ENCODE measurements at regions not wholly inside any gene's neighbourhood (a gene's known extent, or its start where the extent isn't known, plus 50 kb on each side); places are given as distances from the start of the nearest gene placed in this dataset.
A peak's percentile ranks its signal among the peaks of the same experiment; 100 is the strongest.

GRCh38 chr18:73952296-73952946, 195.2 kb downstream of the FBXO15 start:
- ChIA-PET CTCF (no interaction called here), POLR2A (no interaction called here)
- H3K27me3 Mint-ChIP-seq = peaks cover 0 to 9% of the 10 kb centered on the region in 2 donors
- H3K27ac Mint-ChIP-seq = peak overlapping the region in 1 of 8 donors; percentile 2
- no peaks in the 10 kb centered on the region for H3K9me3 Mint-ChIP-seq
- H3K36me3 Mint-ChIP-seq = no peaks in the 10 kb centered on the region
- Histone ChIP-seq H3K4me3 (ENCODE audit: low read length) (no peak overlapping the region), H3K27me3 (ENCODE audit: insufficient read depth, low read length, poor library complexity, severe bottlenecking) (no peaks in the 10 kb centered on the region), H3K27ac (ENCODE audit: low read depth, low read length) (no peak overlapping the region), H3K9me3 (ENCODE audit: low read length) (no peaks in the 10 kb centered on the region), H3K4me1 (ENCODE audit: insufficient read depth, low read length) (no peaks in the 10 kb centered on the region), H3K36me3 (ENCODE audit: insufficient read depth, low read length) (no peaks in the 10 kb centered on the region)
- no peak for DNase-seq
- no peak overlapping the region for H3K4me3 Mint-ChIP-seq
- peaks cover 0 to 1% (median 0%) of the 10 kb centered on the region in 3 donors for H3K4me1 Mint-ChIP-seq

- CTCF ChIA-PET = no interaction called here
- Histone ChIP-seq H3K9me3 (ENCODE audit: low read length) (no peaks in the 10 kb centered on the region), H3K27me3 (ENCODE audit: insufficient read depth, low read length, poor library complexity, severe bottlenecking) (no peaks in the 10 kb centered on the region), H3K4me1 (ENCODE audit: insufficient read depth, low read length) (no peaks in the 10 kb centered on the region), H3K4me3 (ENCODE audit: low read length) (no peak overlapping the region), H3K36me3 (ENCODE audit: insufficient read depth, low read length) (no peaks in the 10 kb centered on the region), H3K27ac (ENCODE audit: low read depth, low read length) (no peak overlapping the region)
- Mint-ChIP-seq H3K27me3 (peaks cover 0 to 9% of the 10 kb centered on the region in 2 donors), H3K27ac (no peak overlapping the region), H3K9me3 (no peaks in the 10 kb centered on the region), H3K4me3 (no peak overlapping the region), H3K4me1 (peaks cover 0 to 1% (median 0%) of the 10 kb centered on the region in 3 donors), H3K36me3 (no peaks in the 10 kb centered on the region)
- POLR2A ChIA-PET = no interaction called here
- DNase-seq = no peak
Observed at GRCh38 chr18:73950116-73950700, 197.4 kb downstream of the FBXO15 start.

- no peak overlapping the region for H3K27ac ChIP-seq (ENCODE audit: low read depth, low read length)
- no peak for DNase-seq
- no peak overlapping the region for H3K4me3 Mint-ChIP-seq
- ChIA-PET CTCF (interaction anchor here (1.4 to 1.6 kb wide), 2 partner anchors 11 to 13 kb away, joined by 3 to 4 read pairs; no protein-coding TSS in a partner anchor), POLR2A (no interaction called here)
- no peaks in the 10 kb centered on the region for H3K9me3 Mint-ChIP-seq
- H3K4me1 ChIP-seq (ENCODE audit: insufficient read depth, low read length) = no peaks in the 10 kb centered on the region
- H3K9me3 ChIP-seq (ENCODE audit: low read length) = no peaks in the 10 kb centered on the region
- H3K36me3 ChIP-seq (ENCODE audit: insufficient read depth, low read length) = no peaks in the 10 kb centered on the region
- no peaks in the 10 kb centered on the region for H3K27me3 ChIP-seq (ENCODE audit: insufficient read depth, low read length, poor library complexity, severe bottlenecking)
- no peak overlapping the region for H3K27ac Mint-ChIP-seq
- H3K4me1 Mint-ChIP-seq = no peaks in the 10 kb centered on the region
- H3K4me3 ChIP-seq (ENCODE audit: low read length) = no peak overlapping the region
- no peaks in the 10 kb centered on the region for H3K36me3 Mint-ChIP-seq
- peaks cover 0 to 9% of the 10 kb centered on the region in 2 donors for H3K27me3 Mint-ChIP-seq
Observed at GRCh38 chr18:73948497-73948896, 199.1 kb downstream of the FBXO15 start.

- Mint-ChIP-seq H3K27ac (no peak overlapping the region), H3K27me3 (peaks cover 0 to 9% of the 10 kb centered on the region in 2 donors), H3K36me3 (no peaks in the 10 kb centered on the region), H3K4me1 (no peaks in the 10 kb centered on the region), H3K4me3 (no peak overlapping the region), H3K9me3 (no peaks in the 10 kb centered on the region)
- no peak overlapping the region for H3K27ac ChIP-seq (ENCODE audit: low read depth, low read length)
- H3K4me1 ChIP-seq (ENCODE audit: insufficient read depth, low read length) = no peaks in the 10 kb centered on the region
- no peaks in the 10 kb centered on the region for H3K36me3 ChIP-seq (ENCODE audit: insufficient read depth, low read length)
- H3K27me3 ChIP-seq (ENCODE audit: insufficient read depth, low read length, poor library complexity, severe bottlenecking) = no peaks in the 10 kb centered on the region
- POLR2A ChIA-PET = no interaction called here
- CTCF ChIA-PET = interaction anchor here (1.4 to 1.6 kb wide), 2 partner anchors 11 to 14 kb away, joined by 3 to 4 read pairs; no protein-coding TSS in a partner anchor
- no peaks in the 10 kb centered on the region for H3K9me3 ChIP-seq (ENCODE audit: low read length)
- DNase-seq = no peak
- H3K4me3 ChIP-seq (ENCODE audit: low read length) = no peak overlapping the region
Observed at GRCh38 chr18:73948084-73948483, 199.6 kb downstream of the FBXO15 start.

- H3K9me3 ChIP-seq (ENCODE audit: low read length) = no peaks in the 10 kb centered on the region
- no peaks in the 10 kb centered on the region for H3K4me1 Mint-ChIP-seq
- no peaks in the 10 kb centered on the region for H3K9me3 Mint-ChIP-seq
- peaks cover 0 to 9% of the 10 kb centered on the region in 2 donors for H3K27me3 Mint-ChIP-seq
- CTCF ChIA-PET = interaction anchor here (1.4 to 1.6 kb wide), 2 partner anchors 12 to 15 kb away, joined by 3 to 4 read pairs; no protein-coding TSS in a partner anchor
- POLR2A ChIA-PET = no interaction called here
- no peak overlapping the region for H3K4me3 ChIP-seq (ENCODE audit: low read length)
- no peaks in the 10 kb centered on the region for H3K4me1 ChIP-seq (ENCODE audit: insufficient read depth, low read length)
- H3K4me3 Mint-ChIP-seq = no peak overlapping the region
- no peaks in the 10 kb centered on the region for H3K36me3 Mint-ChIP-seq
- DNase-seq = no peak
- H3K27ac ChIP-seq (ENCODE audit: low read depth, low read length) = no peak overlapping the region
- H3K27me3 ChIP-seq (ENCODE audit: insufficient read depth, low read length, poor library complexity, severe bottlenecking) = no peaks in the 10 kb centered on the region
- no peak overlapping the region for H3K27ac Mint-ChIP-seq
- H3K36me3 ChIP-seq (ENCODE audit: insufficient read depth, low read length) = no peaks in the 10 kb centered on the region
Observed at GRCh38 chr18:73947180-73947921, 200.3 kb downstream of the FBXO15 start.

GRCh38 chr18:73945130-73945792, 202.4 kb downstream of the FBXO15 start:
- Mint-ChIP-seq H3K27me3 (peaks cover 0 to 5% of the 10 kb centered on the region in 2 donors), H3K36me3 (no peaks in the 10 kb centered on the region), H3K4me1 (no peaks in the 10 kb centered on the region), H3K4me3 (no peak overlapping the region), H3K9me3 (no peaks in the 10 kb centered on the region), H3K27ac (no peak overlapping the region)
- H3K27ac ChIP-seq (ENCODE audit: low read depth, low read length) = no peak overlapping the region
- ChIA-PET POLR2A (no interaction called here), CTCF (no interaction called here)
- no peak for DNase-seq
- H3K4me3 ChIP-seq (ENCODE audit: low read length) = no peak overlapping the region
- H3K36me3 ChIP-seq (ENCODE audit: insufficient read depth, low read length) = no peaks in the 10 kb centered on the region
- no peaks in the 10 kb centered on the region for H3K27me3 ChIP-seq (ENCODE audit: insufficient read depth, low read length, poor library complexity, severe bottlenecking)
- H3K9me3 ChIP-seq (ENCODE audit: low read length) = no peaks in the 10 kb centered on the region
- H3K4me1 ChIP-seq (ENCODE audit: insufficient read depth, low read length) = no peaks in the 10 kb centered on the region

GRCh38 chr18:73944715-73945114, 202.9 kb downstream of the FBXO15 start:
- no peaks in the 10 kb centered on the region for H3K4me1 Mint-ChIP-seq
- Histone ChIP-seq H3K36me3 (ENCODE audit: insufficient read depth, low read length) (no peaks in the 10 kb centered on the region), H3K4me3 (ENCODE audit: low read length) (no peak overlapping the region), H3K27ac (ENCODE audit: low read depth, low read length) (no peak overlapping the region), H3K4me1 (ENCODE audit: insufficient read depth, low read length) (no peaks in the 10 kb centered on the region), H3K9me3 (ENCODE audit: low read length) (no peaks in the 10 kb centered on the region), H3K27me3 (ENCODE audit: insufficient read depth, low read length, poor library complexity, severe bottlenecking) (no peaks in the 10 kb centered on the region)
- CTCF ChIA-PET = no interaction called here
- no peaks in the 10 kb centered on the region for H3K9me3 Mint-ChIP-seq
- peaks cover 0 to 5% of the 10 kb centered on the region in 2 donors for H3K27me3 Mint-ChIP-seq
- POLR2A ChIA-PET = no interaction called here
- no peak for DNase-seq
- no peak overlapping the region for H3K27ac Mint-ChIP-seq
- H3K4me3 Mint-ChIP-seq = no peak overlapping the region
- no peaks in the 10 kb centered on the region for H3K36me3 Mint-ChIP-seq

GRCh38 chr18:73943763-73944162, 203.9 kb downstream of the FBXO15 start:
- no peak for DNase-seq
- Mint-ChIP-seq H3K27ac (no peak overlapping the region), H3K36me3 (no peaks in the 10 kb centered on the region), H3K4me1 (no peaks in the 10 kb centered on the region), H3K9me3 (no peaks in the 10 kb centered on the region), H3K4me3 (no peak overlapping the region), H3K27me3 (peaks cover 0 to 5% of the 10 kb centered on the region in 2 donors)
- no peaks in the 10 kb centered on the region for H3K27me3 ChIP-seq (ENCODE audit: insufficient read depth, low read length, poor library complexity, severe bottlenecking)
- ChIA-PET CTCF (no interaction called here), POLR2A (no interaction called here)
- H3K4me1 ChIP-seq (ENCODE audit: insufficient read depth, low read length) = no peaks in the 10 kb centered on the region
- no peaks in the 10 kb centered on the region for H3K36me3 ChIP-seq (ENCODE audit: insufficient read depth, low read length)
- no peaks in the 10 kb centered on the region for H3K9me3 ChIP-seq (ENCODE audit: low read length)
- H3K4me3 ChIP-seq (ENCODE audit: low read length) = no peak overlapping the region
- H3K27ac ChIP-seq (ENCODE audit: low read depth, low read length) = no peak overlapping the region
